ENCODE measurements at regions not wholly inside any gene's neighbourhood (a gene's known extent, or its start where the extent isn't known, plus 50 kb on each side); places are given as distances from the start of the nearest gene placed in this dataset.
A peak's percentile ranks its signal among the peaks of the same experiment; 100 is the strongest.

- H3K4me3 ChIP-seq (ENCODE audit: low read depth, low read length): no peak overlapping the region
- no peak for TF ChIP-seq CTCF (IDR thresholded peaks at IDR 0.05; ENCODE audit: low read depth, low read length)
Observed at GRCh38 chr21:43273708-43274021, 104.9 kb downstream of the CRYAA start.

GRCh38 chr21:43273016-43273707, 104.4 kb downstream of the CRYAA start:
- TF ChIP-seq CTCF (IDR thresholded peaks at IDR 0.05; ENCODE audit: low read depth, low read length): no peak
- H3K4me3 ChIP-seq (ENCODE audit: low read depth, low read length): no peak overlapping the region

- H3K4me3 ChIP-seq (ENCODE audit: low read depth, low read length): no peak overlapping the region
- TF ChIP-seq CTCF (IDR thresholded peaks at IDR 0.05; ENCODE audit: low read depth, low read length): no peak
Observed at GRCh38 chr21:43272591-43272990, 103.8 kb downstream of the CRYAA start.

GRCh38 chr21:43271452-43272020, 102.7 kb downstream of the CRYAA start:
- TF ChIP-seq CTCF (IDR thresholded peaks at IDR 0.05; ENCODE audit: low read depth, low read length): no peak
- no peak overlapping the region for H3K4me3 ChIP-seq (ENCODE audit: low read depth, low read length)

- no peak overlapping the region for H3K4me3 ChIP-seq (ENCODE audit: low read depth, low read length)
- TF ChIP-seq CTCF (IDR thresholded peaks at IDR 0.05; ENCODE audit: low read depth, low read length): no peak
Observed at GRCh38 chr21:43270800-43271301, 102.0 kb downstream of the CRYAA start.

GRCh38 chr21:43269957-43270705, 101.3 kb downstream of the CRYAA start:
- H3K4me3 ChIP-seq (ENCODE audit: low read depth, low read length): no peak overlapping the region
- no peak for TF ChIP-seq CTCF (IDR thresholded peaks at IDR 0.05; ENCODE audit: low read depth, low read length)

- no peak overlapping the region for H3K4me3 ChIP-seq (ENCODE audit: low read depth, low read length)
- peak; percentile 10; the same call in 1 of the 2 replicates for TF ChIP-seq CTCF (IDR thresholded peaks at IDR 0.05; ENCODE audit: low read depth, low read length)
Observed at GRCh38 chr21:43269440-43269839, 100.6 kb downstream of the CRYAA start.

Measured in WI38 (cell line).